GM12878 (cell line): ENCODE measurements at regions not wholly inside any gene's neighbourhood (a gene's known extent, or its start where the extent isn't known, plus 50 kb on each side); places are given as distances from the start of the nearest gene placed in this dataset.

Source experiments
- ATAC-seq: fragments of 200-7000 bp; cut with Tn5 transposase; 3 replicates; pipeline ENCODE4 v1.9.1; 2020; ENCODE audit warnings: mild to moderate bottlenecking, moderate library complexity
- BruUV-seq: library from RNA; stranded (reverse); fragments of 400-500 nt; replicated peaks from 2 replicates; lab custom pipeline; 2021; lab: Mats Ljungman, UMichigan
- CTCF ChIA-PET: fragments of 300-600 bp; sonication (Branson Sonifier 250); formaldehyde crosslinking; extraction: SDS; loops from one replicate; lab custom pipeline; 2021; ENCODE audit warnings: inconsistent platforms; lab: Yijun Ruan, JAX
- POLR2A ChIA-PET: fragments of 350-600 bp; formaldehyde crosslinking; extraction: SDS; loops from one replicate; lab custom pipeline; 2021; ENCODE audit warnings: inconsistent platforms; lab: Charles Lee
- RAD21 ChIA-PET: fragments of 300-600 bp; sonication (Branson Sonifier 250); formaldehyde crosslinking; loops from one replicate; lab custom pipeline; 2023; ENCODE audit warnings: antibody characterized with exemption; ENCODE audit not compliant: unreplicated experiment; lab: Charles Lee
- SMC1A ChIA-PET: fragments of 300-600 bp; sonication (Branson Sonifier 250); formaldehyde crosslinking; loops from one replicate; lab custom pipeline; 2023; ENCODE audit not compliant: unreplicated experiment, uncharacterized antibody; lab: Charles Lee
- DNase-seq: peaks from one replicate; pipeline ENCODE4 v3.0.0-alpha.2; 2011; ENCODE audit warnings: low read depth, low spot score
- FAIRE-seq: peaks from 3 replicates; lab custom pipeline; 2011; peaks lifted over from hg19 to GRCh38; lab: Jason Lieb, UNC
- H2AFZ ChIP-seq: 2 replicates; pipeline ENCODE4 v1.6.0; 2011; ENCODE audit warnings: low read depth, low read length, control low read depth; ENCODE audit not compliant: control insufficient read depth
- H3K27ac ChIP-seq: 2 replicates; pipeline ENCODE4 v1.5.1; 2011; ENCODE audit warnings: control low read depth; ENCODE audit not compliant: control insufficient read depth, insufficient read depth
- H3K27me3 ChIP-seq, 2 experiments: replicated peaks in 1 of 2; 2 replicates each; pipeline versions ENCODE4 v1.6.0 to v1.6.1; 2011; ENCODE audit warnings: low read length in 1 of 2; ENCODE audit not compliant: control insufficient read depth in 2 of 2, insufficient read depth in 2 of 2
- H3K36me3 ChIP-seq, 2 experiments: 2 replicates each; pipeline ENCODE4 v1.5.1; 2011; ENCODE audit warnings: low read length in 1 of 2; ENCODE audit not compliant: control insufficient read depth in 2 of 2, insufficient read depth in 2 of 2
- H3K4me1 ChIP-seq: 2 replicates; pipeline ENCODE4 v1.6.1; 2011; ENCODE audit warnings: mild to moderate bottlenecking, low read length, moderate library complexity, mixed read lengths; ENCODE audit not compliant: control insufficient read depth, insufficient read depth
- H3K4me2 ChIP-seq: 2 replicates; pipeline ENCODE4 v1.6.0; 2011; ENCODE audit warnings: control low read depth; ENCODE audit not compliant: control insufficient read depth, insufficient read depth
- H3K4me3 ChIP-seq: fragments of 200-600 bp; sonication (generic); 2 replicates; pipeline ENCODE4 v1.5.1; 2016
- H3K79me2 ChIP-seq: 2 replicates; pipeline ENCODE4 v1.6.0; 2011; ENCODE audit warnings: low read length; ENCODE audit not compliant: control insufficient read depth, insufficient read depth
- H3K9ac ChIP-seq: 2 replicates; pipeline ENCODE4 v1.8.0; 2011; ENCODE audit warnings: low read length, control low read depth, mixed read lengths; ENCODE audit not compliant: control insufficient read depth, insufficient read depth
- H3K9me3 ChIP-seq: replicated peaks from 3 replicates; pipeline ENCODE4 v1.5.1; 2011; ENCODE audit warnings: mild to moderate bottlenecking, low read length; ENCODE audit not compliant: control insufficient read depth, insufficient read depth
- H4K20me1 ChIP-seq: 2 replicates; pipeline ENCODE4 v1.6.0; 2011; ENCODE audit not compliant: control insufficient read depth, insufficient read depth
- BACH1 ChIP-seq: fragments of 450-650 bp; IDR thresholded peaks from 2 replicates; pipeline ENCODE4 v1.6.1; 2017; ENCODE audit warnings: mild to moderate bottlenecking, borderline replicate concordance
- BRCA1 ChIP-seq: IDR thresholded peaks from 2 replicates; pipeline ENCODE4 v1.6.1; 2011; ENCODE audit warnings: low read depth, low read length, improper control_type of control experiment
- EP300 ChIP-seq, 2 experiments: fragments of 150-350 bp in 1 of 2; IDR thresholded peaks; 2 replicates each; pipeline ENCODE4 v1.6.1; 2011 to 2012; ENCODE audit warnings: low read depth in 2 of 2, low read length in 2 of 2, borderline replicate concordance in 1 of 2, improper control_type of control experiment in 1 of 2, inconsistent platforms in 1 of 2; ENCODE audit not compliant: control insufficient read depth in 1 of 2
- ESRRA ChIP-seq: IDR thresholded peaks from 2 replicates; pipeline ENCODE4 v1.6.1; 2012; ENCODE audit warnings: mild to moderate bottlenecking, low read length, improper control_type of control experiment
- GATAD2B ChIP-seq: fragments of 450-650 bp; conservative IDR thresholded peaks from 2 replicates; pipeline ENCODE4 v1.6.1; 2017; ENCODE audit warnings: low read depth, mild to moderate bottlenecking, moderate library complexity
- HSF1 ChIP-seq: fragments of 150-350 bp; IDR thresholded peaks from 2 replicates; pipeline ENCODE4 v1.6.1; 2014; ENCODE audit warnings: mild to moderate bottlenecking, low read depth, low read length
- IRF4 ChIP-seq: IDR thresholded peaks from 2 replicates; pipeline ENCODE4 v1.6.1; 2011; ENCODE audit warnings: low read depth, low read length
- IRF5 ChIP-seq: fragments of 450-650 bp; IDR thresholded peaks from 2 replicates; pipeline ENCODE4 v1.6.1; 2017; ENCODE audit warnings: borderline replicate concordance
- MYC ChIP-seq: IDR thresholded peaks from 2 replicates; pipeline ENCODE4 v1.6.1; 2011; ENCODE audit warnings: mild to moderate bottlenecking, low read length, moderate library complexity, inconsistent platforms; ENCODE audit not compliant: insufficient read depth, insufficient replicate concordance, insufficient read length, severe bottlenecking
- RELB ChIP-seq: fragments of 450-650 bp; IDR thresholded peaks from 2 replicates; pipeline ENCODE4 v1.6.1; 2017; ENCODE audit warnings: low read depth, mild to moderate bottlenecking, moderate library complexity
- RFX5 ChIP-seq: IDR thresholded peaks from 2 replicates; pipeline ENCODE4 v1.6.1; 2011; ENCODE audit warnings: low read depth, low read length, improper control_type of control experiment
- SMAD1 ChIP-seq: fragments of 450-650 bp; IDR thresholded peaks from 2 replicates; pipeline ENCODE4 v1.6.1; 2018; ENCODE audit warnings: mild to moderate bottlenecking, low read depth; ENCODE audit not compliant: partially characterized antibody
- SPI1 ChIP-seq: IDR thresholded peaks from 2 replicates; pipeline ENCODE4 v1.6.1; 2011; ENCODE audit warnings: low read depth, mild to moderate bottlenecking, low read length, moderate library complexity, borderline replicate concordance; ENCODE audit not compliant: insufficient read depth
- SRF ChIP-seq, 2 experiments: IDR thresholded peaks; 2 replicates each; pipeline ENCODE4 v1.6.1; 2011; ENCODE audit warnings: low read depth in 2 of 2, low read length in 2 of 2, mild to moderate bottlenecking in 1 of 2, moderate library complexity in 1 of 2
- STAT1 ChIP-seq: fragments of 450-650 bp; conservative IDR thresholded peaks from 2 replicates; pipeline ENCODE4 v1.6.1; 2014; ENCODE audit warnings: antibody characterized with exemption, mild to moderate bottlenecking
- SUPT20H ChIP-seq: IDR thresholded peaks from 2 replicates; pipeline ENCODE4 v1.6.1; 2011; ENCODE audit warnings: low read depth, mild to moderate bottlenecking, low read length, moderate library complexity, borderline replicate concordance; ENCODE audit not compliant: control insufficient read depth
- SUZ12 ChIP-seq: fragments of 200-600 bp; sonication (generic); IDR thresholded peaks from one replicate; pipeline ENCODE4 v1.6.1; 2018; ENCODE audit warnings: antibody characterized with exemption, mild to moderate bottlenecking; ENCODE audit not compliant: unreplicated experiment
- USF2 ChIP-seq: IDR thresholded peaks from 2 replicates; pipeline ENCODE4 v1.6.1; 2011; ENCODE audit warnings: low read depth, low read length, improper control_type of control experiment, borderline replicate concordance
- ZNF274 ChIP-seq: IDR thresholded peaks from one replicate; pipeline ENCODE4 v1.8.0; 2011; ENCODE audit not compliant: insufficient read length, insufficient read depth
- ZSCAN29 ChIP-seq: fragments of 450-650 bp; IDR thresholded peaks from 2 replicates; pipeline ENCODE4 v1.6.1; 2017; ENCODE audit warnings: mild to moderate bottlenecking, moderate library complexity
- in situ Hi-C: fragments of 300-500 bp; cut with MboI; formaldehyde crosslinking; loops from 9 replicates; pipeline ENCODE4 v1.14.3; 2018; ENCODE audit warnings: mixed read lengths
- intact Hi-C: fragments of 100-400 bp; cut with micrococcal nuclease; formaldehyde crosslinking; loops from one replicate; pipeline ENCODE4 v1.14.2; 2022; ENCODE audit not compliant: unreplicated experiment

GRCh38 chr2:185128346-185128745 is 530.0 kb downstream of the ZNF804A start:
- no peaks in the 10 kb centered on the region for H3K27me3 ChIP-seq
- H2AFZ ChIP-seq = no peak overlapping the region
- no peaks in the 10 kb centered on the region for H3K79me2 ChIP-seq
- FAIRE-seq (no peak), ATAC-seq (no peak), DNase-seq (no peak)
- H3K4me3 ChIP-seq = no peak overlapping the region
- H3K4me1 ChIP-seq = no peaks in the 10 kb centered on the region
- H3K4me2 ChIP-seq = no peak overlapping the region
- no peaks in the 10 kb centered on the region for H3K9me3 ChIP-seq
- no peak overlapping the region for H3K27ac ChIP-seq
- ChIA-PET CTCF (no interaction called here), RAD21 (no interaction called here), POLR2A (no interaction called here), SMC1A (no interaction called here)
- no peak overlapping the region for H3K9ac ChIP-seq
- TF ChIP-seq ESRRA (no peak), SUZ12 (no peak), STAT1 (no peak), GATAD2B (no peak), IRF5 (no peak), HSF1 (no peak), ZNF274 (no peak), RFX5 (no peak), EP300 (IDR thresholded peaks at IDR 0.05; ENCODE audit: borderline replicate concordance in 1 of 2, control insufficient read depth in 1 of 2, low read depth in 2 of 2, low read length in 2 of 2) (no peak), RELB (no peak), IRF4 (no peak), SMAD1 (no peak), SUPT20H (no peak), BACH1 (no peak), BRCA1 (no peak), SPI1 (no peak), ZSCAN29 (no peak), MYC (no peak), USF2 (no peak), SRF (IDR thresholded peaks at IDR 0.05; ENCODE audit: low read depth in 2 of 2, low read length in 2 of 2) (no peak)
- H3K36me3 ChIP-seq = no peaks in the 10 kb centered on the region
- BruUV-seq = no TSS peak
- in situ Hi-C loops (no loop called here), intact Hi-C loops (no loop called here)
- H4K20me1 ChIP-seq = no peaks in the 10 kb centered on the region
